ENCODE measurements at regions not wholly inside any gene's neighbourhood (a gene's known extent, or its start where the extent isn't known, plus 50 kb on each side); places are given as distances from the start of the nearest gene placed in this dataset.

DNA sequence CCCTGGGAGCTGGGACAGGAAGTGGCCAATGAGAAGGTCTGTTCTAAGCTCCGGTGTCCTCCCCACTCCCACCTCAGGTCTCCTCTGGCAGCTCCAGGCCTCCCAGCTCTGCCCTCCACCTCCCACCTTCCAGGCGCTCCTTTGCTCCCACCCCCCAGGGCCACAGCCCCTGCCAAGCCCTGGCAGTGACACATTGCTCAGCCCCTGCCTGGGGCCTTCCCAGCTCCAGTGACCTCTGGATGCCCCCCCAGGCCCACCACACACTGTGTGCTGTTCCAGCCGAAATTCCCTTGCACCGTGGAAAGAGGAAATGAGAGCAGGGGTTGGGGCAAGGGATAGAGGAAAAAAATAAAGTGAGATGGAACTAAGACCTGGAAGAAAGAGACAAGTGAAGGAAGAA, 289.6 kb downstream of the CYP26B1 start:
- H3K36me3 Mint-ChIP-seq (ENCODE audit: unreplicated experiment), result peaks cover 21% of the 10 kb centered on the region
- TF ChIP-seq, protein P1, sequence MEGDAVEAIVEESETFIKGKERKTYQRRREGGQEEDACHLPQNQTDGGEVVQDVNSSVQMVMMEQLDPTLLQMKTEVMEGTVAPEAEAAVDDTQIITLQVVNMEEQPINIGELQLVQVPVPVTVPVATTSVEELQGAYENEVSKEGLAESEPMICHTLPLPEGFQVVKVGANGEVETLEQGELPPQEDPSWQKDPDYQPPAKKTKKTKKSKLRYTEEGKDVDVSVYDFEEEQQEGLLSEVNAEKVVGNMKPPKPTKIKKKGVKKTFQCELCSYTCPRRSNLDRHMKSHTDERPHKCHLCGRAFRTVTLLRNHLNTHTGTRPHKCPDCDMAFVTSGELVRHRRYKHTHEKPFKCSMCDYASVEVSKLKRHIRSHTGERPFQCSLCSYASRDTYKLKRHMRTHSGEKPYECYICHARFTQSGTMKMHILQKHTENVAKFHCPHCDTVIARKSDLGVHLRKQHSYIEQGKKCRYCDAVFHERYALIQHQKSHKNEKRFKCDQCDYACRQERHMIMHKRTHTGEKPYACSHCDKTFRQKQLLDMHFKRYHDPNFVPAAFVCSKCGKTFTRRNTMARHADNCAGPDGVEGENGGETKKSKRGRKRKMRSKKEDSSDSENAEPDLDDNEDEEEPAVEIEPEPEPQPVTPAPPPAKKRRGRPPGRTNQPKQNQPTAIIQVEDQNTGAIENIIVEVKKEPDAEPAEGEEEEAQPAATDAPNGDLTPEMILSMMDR (IDR thresholded peaks at IDR 0.05; ENCODE audit: partially characterized antibody, unreplicated experiment), result no peak
- no peak overlapping the region for H3K27ac Mint-ChIP-seq (ENCODE audit: unreplicated experiment)
- H3K4me3 Mint-ChIP-seq (ENCODE audit: unreplicated experiment), result no peak overlapping the region
- DNase-seq, result no peak
- peaks cover 5% of the 10 kb centered on the region for H3K9me3 Mint-ChIP-seq (ENCODE audit: unreplicated experiment)
- H3K27me3 Mint-ChIP-seq (ENCODE audit: unreplicated experiment), result peaks cover 6% of the 10 kb centered on the region
- no peaks in the 10 kb centered on the region for H3K4me1 Mint-ChIP-seq (ENCODE audit: low read depth, unreplicated experiment)

DNA sequence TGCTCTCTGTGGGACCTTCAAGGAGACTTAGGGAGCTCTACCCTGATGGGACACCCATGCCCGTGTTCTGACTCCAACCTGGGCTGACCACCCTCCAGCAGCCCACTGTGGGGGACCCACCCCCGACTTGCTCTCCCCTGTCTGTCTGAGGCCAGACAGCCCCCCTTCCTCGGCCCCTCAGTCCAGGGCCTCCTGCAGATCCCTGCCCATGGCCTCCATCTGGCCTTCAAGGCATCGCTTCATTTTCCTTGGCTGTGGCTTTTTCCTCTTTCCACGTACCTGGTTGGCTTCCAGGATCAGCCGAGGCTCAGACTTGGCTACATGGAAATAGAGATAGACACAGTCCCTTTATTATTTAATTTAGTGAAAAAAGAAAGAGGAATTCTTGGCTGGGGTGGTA, 290.0 kb downstream of the CYP26B1 start:
- Mint-ChIP-seq H3K36me3 (ENCODE audit: unreplicated experiment) (peaks cover 21% of the 10 kb centered on the region), H3K27me3 (ENCODE audit: unreplicated experiment) (peaks cover 6% of the 10 kb centered on the region), H3K4me1 (ENCODE audit: low read depth, unreplicated experiment) (no peaks in the 10 kb centered on the region), H3K4me3 (ENCODE audit: unreplicated experiment) (no peak overlapping the region), H3K27ac (ENCODE audit: unreplicated experiment) (no peak overlapping the region), H3K9me3 (ENCODE audit: unreplicated experiment) (peaks cover 5% of the 10 kb centered on the region)
- DNase-seq, result no peak
- TF ChIP-seq, protein P1 (IDR thresholded peaks at IDR 0.05; ENCODE audit: partially characterized antibody, unreplicated experiment), result no peak

DNA sequence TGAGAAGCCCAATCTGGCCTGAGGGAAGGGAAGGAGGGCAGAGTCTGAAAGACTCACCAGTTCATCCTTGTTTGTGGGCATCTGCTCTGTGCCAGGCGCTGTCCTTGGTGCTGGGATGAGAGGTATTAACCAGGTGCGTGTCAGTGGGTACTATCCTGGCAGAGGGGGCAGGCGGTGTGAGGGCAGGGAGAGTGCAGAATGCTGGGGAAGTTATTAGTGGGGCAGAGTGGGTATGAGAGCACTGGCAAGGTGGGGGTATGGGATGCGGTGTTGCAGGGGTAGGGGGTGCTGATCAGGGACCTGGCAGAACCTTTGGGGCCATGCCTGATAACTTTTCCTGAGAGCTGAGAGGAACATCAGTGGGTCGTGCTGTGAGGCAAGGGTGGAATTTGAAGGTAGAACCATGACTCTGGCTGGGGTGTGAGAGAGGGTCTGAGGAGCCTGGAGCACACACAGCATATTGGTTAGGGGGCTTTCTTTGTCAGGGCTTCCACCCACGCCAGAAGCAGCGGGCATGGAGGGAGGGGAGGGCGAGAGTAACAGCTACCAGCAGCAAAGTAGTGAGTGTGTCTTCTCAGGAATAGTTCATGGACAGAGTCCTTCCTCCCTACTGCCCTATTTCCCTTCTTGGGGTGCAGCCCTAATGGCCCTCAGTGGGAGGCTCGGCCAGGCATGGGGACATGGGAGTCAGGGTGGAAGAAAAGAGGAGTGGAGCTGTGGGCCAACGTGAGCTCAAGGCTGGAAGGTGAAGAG, 290.7 kb downstream of the CYP26B1 start:
- H3K36me3 Mint-ChIP-seq (ENCODE audit: unreplicated experiment), result peaks cover 21% of the 10 kb centered on the region
- TF ChIP-seq, protein P1 (IDR thresholded peaks at IDR 0.05; ENCODE audit: partially characterized antibody, unreplicated experiment), result no peak
- no peaks in the 10 kb centered on the region for H3K4me1 Mint-ChIP-seq (ENCODE audit: low read depth, unreplicated experiment)
- no peak for DNase-seq
- H3K4me3 Mint-ChIP-seq (ENCODE audit: unreplicated experiment), result no peak overlapping the region
- no peak overlapping the region for H3K27ac Mint-ChIP-seq (ENCODE audit: unreplicated experiment)
- H3K9me3 Mint-ChIP-seq (ENCODE audit: unreplicated experiment), result peaks cover 5% of the 10 kb centered on the region
- peaks cover 6% of the 10 kb centered on the region for H3K27me3 Mint-ChIP-seq (ENCODE audit: unreplicated experiment)

DNA sequence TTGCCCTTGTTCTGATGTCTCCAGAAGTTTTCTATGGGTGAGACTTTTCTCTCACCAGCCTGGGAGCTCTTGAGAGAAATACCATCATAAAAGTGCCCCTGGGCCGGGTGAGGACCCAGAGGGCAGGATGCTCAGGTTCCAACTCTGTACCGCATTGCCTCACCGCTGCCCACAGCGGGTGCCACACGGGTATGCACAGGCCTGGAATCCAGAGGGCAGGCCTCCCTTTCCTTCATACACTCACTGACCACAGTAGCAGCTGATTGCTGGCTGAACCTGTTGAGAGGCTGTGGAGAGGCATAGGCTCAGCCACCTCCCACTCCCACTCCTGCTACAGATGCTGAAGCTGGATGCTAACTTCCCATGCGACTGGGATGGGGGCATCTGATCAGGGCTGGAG, 293.8 kb downstream of the CYP26B1 start:
- DNase-seq, result no peak
- Mint-ChIP-seq H3K4me3 (ENCODE audit: unreplicated experiment) (no peak overlapping the region), H3K4me1 (ENCODE audit: low read depth, unreplicated experiment) (no peaks in the 10 kb centered on the region), H3K27me3 (ENCODE audit: unreplicated experiment) (peaks cover 6% of the 10 kb centered on the region), H3K9me3 (ENCODE audit: unreplicated experiment) (peaks cover 5% of the 10 kb centered on the region), H3K27ac (ENCODE audit: unreplicated experiment) (no peak overlapping the region), H3K36me3 (ENCODE audit: unreplicated experiment) (peaks cover 16% of the 10 kb centered on the region)
- TF ChIP-seq, protein P1 (IDR thresholded peaks at IDR 0.05; ENCODE audit: partially characterized antibody, unreplicated experiment), result no peak

DNA sequence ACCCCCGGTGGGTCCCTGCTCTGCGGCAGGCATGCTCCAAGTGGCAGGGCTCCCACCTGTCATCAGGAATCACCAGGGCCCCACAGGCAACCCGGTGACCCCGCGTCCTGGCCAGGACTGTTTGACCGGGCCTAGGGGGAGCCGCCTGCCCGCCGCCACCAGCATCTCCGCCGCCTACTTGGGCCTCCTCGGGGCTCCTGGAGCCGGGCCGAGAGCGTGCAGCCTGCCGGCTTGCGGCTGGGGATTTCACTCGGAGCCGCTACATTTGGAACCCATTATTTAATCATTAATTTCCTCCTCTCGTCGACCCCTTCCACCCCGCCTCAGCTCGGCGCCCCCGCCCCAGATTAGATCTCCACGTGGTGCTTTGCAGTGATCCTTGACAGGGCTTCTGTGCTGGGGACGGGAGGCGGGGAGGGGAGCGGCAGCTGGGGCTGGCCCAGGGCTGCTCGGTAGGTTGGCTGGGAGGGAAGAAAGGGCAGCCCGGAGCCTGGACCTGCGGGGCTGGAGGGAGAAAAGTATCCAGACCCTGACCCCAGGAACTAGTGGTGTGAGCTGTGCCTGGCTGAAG, 295.4 kb downstream of the CYP26B1 start:
- Mint-ChIP-seq H3K27ac (ENCODE audit: unreplicated experiment) (no peak overlapping the region), H3K36me3 (ENCODE audit: unreplicated experiment) (peaks cover 16% of the 10 kb centered on the region), H3K4me3 (ENCODE audit: unreplicated experiment) (no peak overlapping the region), H3K9me3 (ENCODE audit: unreplicated experiment) (peaks cover 5% of the 10 kb centered on the region), H3K27me3 (ENCODE audit: unreplicated experiment) (peaks cover 10% of the 10 kb centered on the region), H3K4me1 (ENCODE audit: low read depth, unreplicated experiment) (no peaks in the 10 kb centered on the region)
- TF ChIP-seq, protein P1 (IDR thresholded peaks at IDR 0.05; ENCODE audit: partially characterized antibody, unreplicated experiment), result no peak
- DNase-seq, result no peak
